Heart left ventricle (tissue), 16 donors: ENCODE measurements at regions not wholly inside any gene's neighbourhood (a gene's known extent, or its start where the extent isn't known, plus 50 kb on each side); places are given as distances from the start of the nearest gene placed in this dataset.

Experiments
- ATAC-seq, 4 donors: fragments of 200-7000 bp; cut with Tn5 transposase; one replicate each; pipeline ENCODE4 v1.9.1; 2020 to 2022; ENCODE audit warnings: moderate library complexity in 4 of 4, mild to moderate bottlenecking in 3 of 4, moderate number of reproducible peaks in 1 of 4
- DNase-seq, 5 donors: peaks; one replicate each; pipeline ENCODE4 v3.0.0-alpha.2; 2020
- H3K27ac ChIP-seq, 12 donors: fragments of 200-600 bp; sonication (generic) in 4 of 12; one replicate each; pipeline versions ENCODE4 v1.5.0 to v1.8.0; 2016 to 2022; ENCODE audit warnings: mild to moderate bottlenecking in 2 of 12
- H3K27me3 ChIP-seq, 9 donors: fragments of 200-600 bp; sonication (generic) in 2 of 9; one replicate each; pipeline versions ENCODE4 v1.5.1 to v1.8.0; 2016 to 2022; ENCODE audit warnings: mild to moderate bottlenecking in 3 of 9
- H3K36me3 ChIP-seq, 9 donors: fragments of 200-600 bp; sonication (generic) in 2 of 9; one replicate each; pipeline versions ENCODE4 v1.5.0 to v1.8.0; 2018 to 2022; ENCODE audit warnings: mild to moderate bottlenecking in 2 of 9
- H3K4me1 ChIP-seq, 12 donors: fragments of 200-600 bp; sonication (generic) in 4 of 12; one replicate each; pipeline versions ENCODE4 v1.5.0 to v1.8.0; 2016 to 2022; ENCODE audit warnings: mild to moderate bottlenecking in 3 of 12
- H3K4me3 ChIP-seq, 12 donors: fragments of 200-600 bp; sonication (generic) in 4 of 12; one replicate each; pipeline versions ENCODE4 v1.5.0 to v1.8.0; 2017 to 2022; ENCODE audit warnings: mild to moderate bottlenecking in 9 of 12, moderate library complexity in 4 of 12
- H3K9me3 ChIP-seq, 12 donors: fragments of 200-600 bp; sonication (generic) in 4 of 12; one replicate each; pipeline versions ENCODE4 v1.5.0 to v1.8.0; 2016 to 2022; ENCODE audit warnings: mild to moderate bottlenecking in 1 of 12
- POLR2A ChIP-seq, 2 donors: fragments of 450-650 bp; IDR thresholded peaks; one replicate each; pipeline ENCODE4 v1.6.1; 2017; ENCODE audit warnings: antibody characterized with exemption in 2 of 2, mild to moderate bottlenecking in 2 of 2, moderate library complexity in 2 of 2
- WGBS, 4 donors: extraction: QIAGEN DNeasy Blood & Tissue Kit in 2 of 4; methylation state at CpG; one replicate each; pipeline versions ENCODE4 v1.1.5 to v1.1.7; 2013 to 2018; 5-methylcytosine and 5-hydroxymethylcytosine counted together
- intact Hi-C, 10 donors: fragments of 100-400 bp; cut with DNase I; formaldehyde crosslinking; loops; one replicate each; pipeline versions ENCODE4 v1.11.1 to v1.14.2; 2022
- TF ChIP-seq, protein P1 (sequence below), 12 donors: fragments of 200-600 bp; sonication (generic) in 4 of 12; IDR thresholded peaks; one replicate each; pipeline versions ENCODE4 v1.5.0 to v1.8.0; 2018 to 2022; ENCODE audit warnings: antibody characterized with exemption in 12 of 12, mild to moderate bottlenecking in 5 of 12
- donor health status: ischemic (EF 13 %, LVEDD 7.1; RV severe dilation, severe dysfunction).
- donor health status: healthy with polysubstance abuse.
- donor health status: DM: no; HTN: yes; CAD: no.
- donor health status: DM: no; HTN: no; CAD: no.
- donor health status: ischemic (EF 25% LVEDD 6.9; RV normal size, moderate dysfunction).
- donor health status: ischemic (EF 25% LVEDD 5.7; RV mildly dilated, moderate dysfunction).
- donor health status: healthy.
- donor health status: DM: yes; HTN: yes; CAD: no.
- donor health status: ischemic (EF 35%, LVEDD 5.7; RV mildly dilated, moderate dysfunction).
- donor health status: nonischemic (EF 11% LVEDD 7.7; RV severe dilation, severe dysfunction).
- donor health status: DM: yes; HTN: yes; CAD: no.
- donor health status: PGD.
- donor health status: ischemic (EF 29% LVEDD 5.4; RV normal size, mild dysfunction).
- donor health status: nonischemic (EF 23%, LVEDD 6.1; RV moderate dilation, normal function).

DNA sequence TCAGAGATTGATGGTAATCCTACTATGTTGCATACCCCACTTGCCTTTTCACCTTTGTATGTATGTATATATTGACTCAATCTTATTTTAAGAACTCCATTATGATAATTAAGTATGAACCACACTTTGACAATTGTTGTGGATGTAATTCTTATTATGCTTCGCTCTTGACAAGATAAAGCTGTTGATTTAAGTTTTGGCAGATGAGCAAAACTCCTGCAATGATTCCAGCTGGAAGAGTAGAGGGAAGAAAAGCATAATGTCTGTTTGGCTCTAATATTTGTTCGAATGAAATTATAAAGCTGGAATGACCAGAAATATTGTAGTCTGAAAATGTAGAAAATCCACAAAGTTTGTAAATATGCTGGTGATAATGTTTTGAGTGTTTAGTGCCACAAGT, 83.8 kb upstream of the AKR1E2 start:
- 74 to 78% (median 77%) methylated on average over 2 of the region's 2 CpGs for WGBS, 4 donors
- H3K4me3 ChIP-seq: no peak overlapping the region

DNA sequence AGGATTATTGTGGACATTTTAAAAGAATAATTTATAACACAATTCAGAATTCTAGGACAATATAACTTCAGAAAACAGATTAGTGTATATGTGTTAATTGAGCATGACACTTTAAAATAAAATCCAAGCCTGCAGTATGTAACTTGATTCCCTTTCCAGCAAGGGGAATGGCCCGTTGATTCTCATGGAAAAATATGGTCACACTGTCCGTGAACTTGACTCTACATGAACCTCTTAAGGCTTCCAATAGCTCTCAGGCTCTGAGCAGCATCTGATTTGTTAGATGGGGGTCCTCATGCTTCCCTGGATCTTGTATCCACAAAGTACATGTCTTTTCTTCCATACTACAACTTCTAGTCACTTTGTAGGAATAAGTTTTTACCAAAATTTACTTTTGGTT, 85.5 kb upstream of the AKR1E2 start:
- DNase-seq: no peak
- no peaks in the 10 kb centered on the region for H3K36me3 ChIP-seq
- H3K4me1 ChIP-seq: no peaks in the 10 kb centered on the region
- no peak overlapping the region for H3K27ac ChIP-seq
- TF ChIP-seq POLR2A (IDR thresholded peaks at IDR 0.05): no peak
- TF ChIP-seq, protein P1, sequence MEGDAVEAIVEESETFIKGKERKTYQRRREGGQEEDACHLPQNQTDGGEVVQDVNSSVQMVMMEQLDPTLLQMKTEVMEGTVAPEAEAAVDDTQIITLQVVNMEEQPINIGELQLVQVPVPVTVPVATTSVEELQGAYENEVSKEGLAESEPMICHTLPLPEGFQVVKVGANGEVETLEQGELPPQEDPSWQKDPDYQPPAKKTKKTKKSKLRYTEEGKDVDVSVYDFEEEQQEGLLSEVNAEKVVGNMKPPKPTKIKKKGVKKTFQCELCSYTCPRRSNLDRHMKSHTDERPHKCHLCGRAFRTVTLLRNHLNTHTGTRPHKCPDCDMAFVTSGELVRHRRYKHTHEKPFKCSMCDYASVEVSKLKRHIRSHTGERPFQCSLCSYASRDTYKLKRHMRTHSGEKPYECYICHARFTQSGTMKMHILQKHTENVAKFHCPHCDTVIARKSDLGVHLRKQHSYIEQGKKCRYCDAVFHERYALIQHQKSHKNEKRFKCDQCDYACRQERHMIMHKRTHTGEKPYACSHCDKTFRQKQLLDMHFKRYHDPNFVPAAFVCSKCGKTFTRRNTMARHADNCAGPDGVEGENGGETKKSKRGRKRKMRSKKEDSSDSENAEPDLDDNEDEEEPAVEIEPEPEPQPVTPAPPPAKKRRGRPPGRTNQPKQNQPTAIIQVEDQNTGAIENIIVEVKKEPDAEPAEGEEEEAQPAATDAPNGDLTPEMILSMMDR (IDR thresholded peaks at IDR 0.05): no peak
- H3K27me3 ChIP-seq: no peaks in the 10 kb centered on the region
- intact Hi-C loops: no loop called here
- no peak for ATAC-seq
- 64 to 77% (median 69%) methylated on average over 2 of the region's 2 CpGs for WGBS, 4 donors
- no peak overlapping the region for H3K4me3 ChIP-seq
- no peaks in the 10 kb centered on the region for H3K9me3 ChIP-seq

More for the DNA sequence above, 83.8 kb upstream of the AKR1E2 start:
- no peak for DNase-seq
- intact Hi-C loops: no loop called here
- Histone ChIP-seq H3K9me3 (no peaks in the 10 kb centered on the region), H3K27me3 (no peaks in the 10 kb centered on the region), H3K4me1 (no peaks in the 10 kb centered on the region), H3K36me3 (no peaks in the 10 kb centered on the region), H3K27ac (no peak overlapping the region)
- no peak for ATAC-seq
- no peak for TF ChIP-seq POLR2A (IDR thresholded peaks at IDR 0.05)
- TF ChIP-seq, protein P1 (IDR thresholded peaks at IDR 0.05): no peak

DNA sequence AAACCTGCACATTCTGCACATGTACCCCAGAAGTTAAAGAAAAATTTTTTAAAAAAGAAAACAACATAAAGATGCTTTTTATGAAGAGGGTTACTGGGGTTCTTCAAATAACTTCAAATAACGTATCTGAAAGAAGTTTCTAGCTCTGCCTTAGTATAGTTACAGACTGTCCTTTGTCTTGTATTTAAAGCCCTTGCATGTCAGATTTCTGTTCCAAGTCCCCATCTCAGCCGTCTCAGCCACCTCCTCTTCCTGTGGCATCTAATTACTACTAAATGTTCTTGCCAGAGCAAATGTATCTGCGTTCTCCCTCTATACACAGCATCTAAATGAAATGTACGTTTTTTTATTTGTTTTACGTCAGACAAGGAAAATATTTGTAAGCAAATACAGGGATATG, 89.4 kb upstream of the AKR1E2 start:
- no peaks in the 10 kb centered on the region for H3K36me3 ChIP-seq
- 64 to 73% (median 66%) methylated on average over 5 of the region's 5 CpGs for WGBS, 4 donors
- no peaks in the 10 kb centered on the region for H3K27me3 ChIP-seq
- DNase-seq: no peak
- H3K9me3 ChIP-seq: no peaks in the 10 kb centered on the region
- TF ChIP-seq, protein P1 (IDR thresholded peaks at IDR 0.05): no peak
- no peak for TF ChIP-seq POLR2A (IDR thresholded peaks at IDR 0.05)
- H3K4me1 ChIP-seq: no peaks in the 10 kb centered on the region
- no peak overlapping the region for H3K4me3 ChIP-seq
- no peak for ATAC-seq
- no peak overlapping the region for H3K27ac ChIP-seq
- intact Hi-C loops: no loop called here

DNA sequence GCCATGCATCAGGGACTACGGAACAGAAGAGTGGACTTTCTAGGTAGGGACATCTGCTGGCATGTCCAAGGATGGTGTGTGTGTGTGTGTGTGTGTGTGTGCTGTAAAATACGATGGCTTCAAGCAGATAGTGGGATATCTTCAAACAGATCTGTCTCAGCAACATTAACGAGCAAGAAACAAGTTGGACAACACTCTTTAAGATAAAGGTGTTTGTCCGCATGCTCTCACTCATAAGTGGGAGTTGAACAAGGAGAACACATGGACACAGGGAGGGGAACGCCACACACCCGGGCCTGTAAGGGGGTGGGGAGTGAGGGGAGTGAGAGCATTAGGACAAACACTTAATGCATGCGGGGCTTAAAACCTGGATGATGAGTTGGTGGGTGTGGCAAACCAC, 89.8 kb upstream of the AKR1E2 start:
- Histone ChIP-seq H3K9me3 (no peaks in the 10 kb centered on the region), H3K4me3 (no peak overlapping the region), H3K4me1 (no peaks in the 10 kb centered on the region), H3K27ac (no peak overlapping the region), H3K36me3 (no peaks in the 10 kb centered on the region), H3K27me3 (no peaks in the 10 kb centered on the region)
- WGBS, 4 donors: 72 to 89% (median 82%) methylated on average over 7 of the region's 7 CpGs
- DNase-seq: no peak
- TF ChIP-seq, protein P1 (IDR thresholded peaks at IDR 0.05): no peak
- TF ChIP-seq POLR2A (IDR thresholded peaks at IDR 0.05): no peak
- intact Hi-C loops: no loop called here
- ATAC-seq: no peak
